Gastroesophageal sphincter (tissue), 3 donors: ENCODE measurements at regions not wholly inside any gene's neighbourhood (a gene's known extent, or its start where the extent isn't known, plus 50 kb on each side); places are given as distances from the start of the nearest gene placed in this dataset.

ENCODE experiments used
- EP300 ChIP-seq: sonication (generic); formaldehyde crosslinking; IDR thresholded peaks from one replicate; pipeline ENCODE4 v1.6.1; 2017; ENCODE audit warnings: antibody characterized with exemption, mild to moderate bottlenecking
- POLR2A ChIP-seq, 2 donors: fragments of 450-650 bp; IDR thresholded peaks; one replicate each; pipeline ENCODE4 v1.6.1; 2017; ENCODE audit warnings: antibody characterized with exemption in 2 of 2, mild to moderate bottlenecking in 2 of 2, moderate library complexity in 1 of 2
- POLR2AphosphoS5 ChIP-seq: sonication (generic); formaldehyde crosslinking; IDR thresholded peaks from one replicate; pipeline ENCODE4 v1.6.1; 2017; ENCODE audit warnings: antibody characterized with exemption
- TF ChIP-seq, protein P1 (sequence below), 4 experiments: fragments of 200-600 bp in 2 of 4; fragments of 450-650 bp in 2 of 4; sonication (generic) in 1 of 4; IDR thresholded peaks; one replicate each; pipeline ENCODE4 v1.5.1; 2017 to 2019; ENCODE audit warnings: antibody characterized with exemption in 4 of 4, mild to moderate bottlenecking in 2 of 4, moderate library complexity in 2 of 4

DNA sequence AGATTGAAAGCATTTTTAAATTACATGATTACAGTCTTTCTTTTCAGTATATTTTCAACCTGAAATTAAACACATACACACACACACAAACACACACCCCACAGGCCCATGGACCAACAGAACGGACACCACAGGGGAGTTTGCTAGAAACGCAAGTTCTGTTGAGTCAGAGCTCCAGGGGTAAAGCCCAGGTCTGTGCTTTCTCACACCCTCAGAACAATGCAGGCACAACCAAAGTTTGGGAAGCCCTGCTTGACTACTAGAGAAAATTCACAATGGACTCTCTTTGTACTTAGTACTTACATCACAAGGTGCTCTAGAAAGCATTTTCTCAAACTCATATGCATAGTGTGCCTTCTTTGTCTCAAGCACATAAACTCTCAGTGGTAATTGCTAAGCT, 704.0 kb upstream of the IGFBP3 start:
- TF ChIP-seq, protein P1, sequence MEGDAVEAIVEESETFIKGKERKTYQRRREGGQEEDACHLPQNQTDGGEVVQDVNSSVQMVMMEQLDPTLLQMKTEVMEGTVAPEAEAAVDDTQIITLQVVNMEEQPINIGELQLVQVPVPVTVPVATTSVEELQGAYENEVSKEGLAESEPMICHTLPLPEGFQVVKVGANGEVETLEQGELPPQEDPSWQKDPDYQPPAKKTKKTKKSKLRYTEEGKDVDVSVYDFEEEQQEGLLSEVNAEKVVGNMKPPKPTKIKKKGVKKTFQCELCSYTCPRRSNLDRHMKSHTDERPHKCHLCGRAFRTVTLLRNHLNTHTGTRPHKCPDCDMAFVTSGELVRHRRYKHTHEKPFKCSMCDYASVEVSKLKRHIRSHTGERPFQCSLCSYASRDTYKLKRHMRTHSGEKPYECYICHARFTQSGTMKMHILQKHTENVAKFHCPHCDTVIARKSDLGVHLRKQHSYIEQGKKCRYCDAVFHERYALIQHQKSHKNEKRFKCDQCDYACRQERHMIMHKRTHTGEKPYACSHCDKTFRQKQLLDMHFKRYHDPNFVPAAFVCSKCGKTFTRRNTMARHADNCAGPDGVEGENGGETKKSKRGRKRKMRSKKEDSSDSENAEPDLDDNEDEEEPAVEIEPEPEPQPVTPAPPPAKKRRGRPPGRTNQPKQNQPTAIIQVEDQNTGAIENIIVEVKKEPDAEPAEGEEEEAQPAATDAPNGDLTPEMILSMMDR (IDR thresholded peaks at IDR 0.05) = no peak
- no peak for TF ChIP-seq POLR2A (IDR thresholded peaks at IDR 0.05)
- TF ChIP-seq POLR2AphosphoS5 = no peak
- no peak for TF ChIP-seq EP300
